Liver (tissue), 8 donors: ENCODE measurements at regions not wholly inside any gene's neighbourhood (a gene's known extent, or its start where the extent isn't known, plus 50 kb on each side); places are given as distances from the start of the nearest gene placed in this dataset.

Experiments used
- DNase-seq: peaks from one replicate; pipeline ENCODE4 v3.0.0-alpha.2; 2017; ENCODE audit warnings: low spot score
- H3K27ac ChIP-seq, 2 donors: one replicate each; pipeline ENCODE4 v1.7.0; 2013; ENCODE audit warnings: inconsistent platforms in 2 of 2, low read length in 2 of 2, control low read depth in 1 of 2, low read depth in 1 of 2, mild to moderate bottlenecking in 1 of 2
- H3K27me3 ChIP-seq, 4 donors: one replicate each; pipeline versions ENCODE4 v1.6.1 to v1.7.0; 2013; ENCODE audit warnings: low read length in 3 of 4, inconsistent platforms in 1 of 4, mild to moderate bottlenecking in 1 of 4, moderate library complexity in 1 of 4; ENCODE audit not compliant: control insufficient read depth in 4 of 4, insufficient read depth in 4 of 4
- H3K36me3 ChIP-seq, 4 donors: one replicate each; pipeline versions ENCODE4 v1.6.1 to v1.7.0; 2013; ENCODE audit warnings: low read length in 3 of 4, mild to moderate bottlenecking in 3 of 4, low read depth in 1 of 4, moderate library complexity in 1 of 4; ENCODE audit not compliant: control insufficient read depth in 4 of 4, insufficient read depth in 3 of 4
- H3K4me1 ChIP-seq, 4 donors: one replicate each; pipeline versions ENCODE4 v1.6.1 to v1.7.0; 2013; ENCODE audit warnings: low read length in 3 of 4, mild to moderate bottlenecking in 3 of 4, moderate library complexity in 1 of 4; ENCODE audit not compliant: control insufficient read depth in 4 of 4, insufficient read depth in 4 of 4
- H3K4me3 ChIP-seq, 3 donors: one replicate each; pipeline versions ENCODE4 v1.6.1 to v1.7.0; 2013; ENCODE audit warnings: low read length in 3 of 3, control low read depth in 1 of 3, low read depth in 1 of 3, mild to moderate bottlenecking in 1 of 3
- H3K9ac ChIP-seq, 2 donors: one replicate each; pipeline ENCODE4 v1.7.0; 2013; ENCODE audit warnings: low read length in 2 of 2, mild to moderate bottlenecking in 2 of 2, moderate library complexity in 2 of 2, control low read depth in 1 of 2, low read depth in 1 of 2
- H3K9me3 ChIP-seq, 4 donors: one replicate each; pipeline versions ENCODE4 v1.6.1 to v1.7.0; 2013; ENCODE audit warnings: low read length in 3 of 4; ENCODE audit not compliant: control insufficient read depth in 4 of 4
- EGR1 ChIP-seq, 2 donors: IDR thresholded peaks; 2 replicates each; pipeline ENCODE4 v1.6.1; 2016 to 2018; ENCODE audit warnings: antibody characterized with exemption in 2 of 2, low read depth in 2 of 2
- FOXA1 ChIP-seq: IDR thresholded peaks from 2 replicates; pipeline ENCODE4 v1.6.1; 2016; ENCODE audit warnings: antibody characterized with exemption
- FOXA2 ChIP-seq: IDR thresholded peaks from 2 replicates; pipeline ENCODE4 v1.6.1; 2016; ENCODE audit warnings: antibody characterized with exemption
- GABPA ChIP-seq, 2 donors: IDR thresholded peaks in 1 of 2; conservative IDR thresholded peaks in 1 of 2; 2 replicates each; pipeline ENCODE4 v1.6.1; 2016; ENCODE audit warnings: antibody characterized with exemption in 2 of 2, mild to moderate bottlenecking in 1 of 2, moderate library complexity in 1 of 2
- HNF4A ChIP-seq, 2 donors: conservative IDR thresholded peaks; 2 replicates each; pipeline ENCODE4 v1.6.1; 2016; ENCODE audit warnings: antibody characterized with exemption in 2 of 2, mild to moderate bottlenecking in 2 of 2
- HNF4G ChIP-seq: IDR thresholded peaks from 2 replicates; pipeline ENCODE4 v1.6.1; 2016; ENCODE audit warnings: antibody characterized with exemption
- JUND ChIP-seq, 2 donors: IDR thresholded peaks; 2 replicates each; pipeline ENCODE4 v1.6.1; 2016; ENCODE audit warnings: antibody characterized with exemption in 2 of 2
- NR2F2 ChIP-seq: IDR thresholded peaks from 2 replicates; pipeline ENCODE4 v1.6.1; 2016; ENCODE audit warnings: antibody characterized with exemption
- RAD21 ChIP-seq, 2 donors: IDR thresholded peaks; 2 replicates each; pipeline ENCODE4 v1.6.1; 2016; ENCODE audit warnings: antibody characterized with exemption in 2 of 2, mild to moderate bottlenecking in 2 of 2
- RXRA ChIP-seq, 2 donors: IDR thresholded peaks; 2 replicates each; pipeline ENCODE4 v1.6.1; 2017 to 2018; ENCODE audit warnings: antibody characterized with exemption in 2 of 2, mild to moderate bottlenecking in 1 of 2
- SP1 ChIP-seq: IDR thresholded peaks from 2 replicates; pipeline ENCODE4 v1.6.1; 2018; ENCODE audit warnings: antibody characterized with exemption, mild to moderate bottlenecking
- TAF1 ChIP-seq: conservative IDR thresholded peaks from 2 replicates; pipeline ENCODE4 v1.6.1; 2016; ENCODE audit warnings: antibody characterized with exemption, mild to moderate bottlenecking
- YY1 ChIP-seq: IDR thresholded peaks from 2 replicates; pipeline ENCODE4 v1.6.1; 2016; ENCODE audit warnings: antibody characterized with exemption, mild to moderate bottlenecking
- whole genome bisulfite sequencing: extraction: QIAGEN DNeasy Blood & Tissue Kit; methylation state at CpG from one replicate; pipeline ENCODE4 v1.1.7; 2013; 5-methylcytosine and 5-hydroxymethylcytosine counted together
- TF ChIP-seq, protein P1 (sequence below): IDR thresholded peaks from 2 replicates; pipeline ENCODE4 v1.6.1; 2016; ENCODE audit warnings: antibody characterized with exemption
- TF ChIP-seq, protein P2 (sequence below): IDR thresholded peaks from 2 replicates; pipeline ENCODE4 v1.6.1; 2016; ENCODE audit warnings: antibody characterized with exemption
- TF ChIP-seq, protein P3 (sequence below): fragments of 150-350 bp; IDR thresholded peaks from 2 replicates; pipeline ENCODE4 v1.5.1; 2017; ENCODE audit warnings: improper control_type of control experiment, low read depth, low read length; ENCODE audit not compliant: missing input control
- TF ChIP-seq, protein P4 (sequence below): IDR thresholded peaks from 2 replicates; pipeline ENCODE4 v1.6.1; 2016; ENCODE audit warnings: antibody characterized with exemption, mild to moderate bottlenecking
- donor health status: healthy.
- donor health status: healthy.
- donor health status: healthy.
- donor health status: healthy.
- donor health status: healthy.

DNA sequence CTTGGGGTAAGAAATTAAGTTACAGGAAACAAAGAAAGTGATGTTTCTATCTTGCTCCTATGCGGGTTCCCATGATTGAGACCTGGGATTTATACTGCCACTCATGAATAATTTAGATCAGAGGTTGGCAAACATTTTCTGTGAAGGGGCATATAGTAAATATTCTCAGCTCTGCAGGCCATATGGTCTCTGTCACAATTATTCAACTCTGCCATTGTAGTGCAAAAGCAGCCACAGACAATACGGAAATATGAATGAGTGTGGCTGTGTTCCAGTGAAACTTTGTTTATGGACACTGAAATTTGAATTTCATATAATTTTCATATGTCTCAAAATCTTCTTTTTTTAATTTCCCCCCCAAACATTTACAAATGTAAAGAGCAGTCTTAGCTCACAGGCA lies 127.2 kb downstream of the FOXD2 start:
- Histone ChIP-seq H3K4me3 (no peak overlapping the region), H3K4me1 (peaks cover 0 to 7% (median 5%) of the 10 kb centered on the region in 4 donors), H3K27me3 (no peaks in the 10 kb centered on the region), H3K36me3 (no peaks in the 10 kb centered on the region), H3K9ac (no peak overlapping the region), H3K9me3 (no peaks in the 10 kb centered on the region), H3K27ac (no peak overlapping the region)
- TF ChIP-seq GABPA (IDR thresholded peaks at IDR 0.05 in 1 of 2, conservative IDR thresholded peaks at IDR 0.05 in 1 of 2) (no peak), SP1 (no peak), RXRA (IDR thresholded peaks at IDR 0.05) (no peak), NR2F2 (no peak), RAD21 (IDR thresholded peaks at IDR 0.05) (no peak), EGR1 (IDR thresholded peaks at IDR 0.05; ENCODE audit: low read depth in 2 of 2) (no peak), YY1 (no peak), HNF4A (conservative IDR thresholded peaks at IDR 0.05) (no peak), TAF1 (no peak), FOXA2 (no peak), JUND (IDR thresholded peaks at IDR 0.05) (no peak)
- TF ChIP-seq, protein P1, sequence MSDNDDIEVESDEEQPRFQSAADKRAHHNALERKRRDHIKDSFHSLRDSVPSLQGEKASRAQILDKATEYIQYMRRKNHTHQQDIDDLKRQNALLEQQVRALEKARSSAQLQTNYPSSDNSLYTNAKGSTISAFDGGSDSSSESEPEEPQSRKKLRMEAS = no peak
- TF ChIP-seq, protein P2, sequence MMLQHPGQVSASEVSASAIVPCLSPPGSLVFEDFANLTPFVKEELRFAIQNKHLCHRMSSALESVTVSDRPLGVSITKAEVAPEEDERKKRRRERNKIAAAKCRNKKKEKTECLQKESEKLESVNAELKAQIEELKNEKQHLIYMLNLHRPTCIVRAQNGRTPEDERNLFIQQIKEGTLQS = no peak
- TF ChIP-seq, protein P3, sequence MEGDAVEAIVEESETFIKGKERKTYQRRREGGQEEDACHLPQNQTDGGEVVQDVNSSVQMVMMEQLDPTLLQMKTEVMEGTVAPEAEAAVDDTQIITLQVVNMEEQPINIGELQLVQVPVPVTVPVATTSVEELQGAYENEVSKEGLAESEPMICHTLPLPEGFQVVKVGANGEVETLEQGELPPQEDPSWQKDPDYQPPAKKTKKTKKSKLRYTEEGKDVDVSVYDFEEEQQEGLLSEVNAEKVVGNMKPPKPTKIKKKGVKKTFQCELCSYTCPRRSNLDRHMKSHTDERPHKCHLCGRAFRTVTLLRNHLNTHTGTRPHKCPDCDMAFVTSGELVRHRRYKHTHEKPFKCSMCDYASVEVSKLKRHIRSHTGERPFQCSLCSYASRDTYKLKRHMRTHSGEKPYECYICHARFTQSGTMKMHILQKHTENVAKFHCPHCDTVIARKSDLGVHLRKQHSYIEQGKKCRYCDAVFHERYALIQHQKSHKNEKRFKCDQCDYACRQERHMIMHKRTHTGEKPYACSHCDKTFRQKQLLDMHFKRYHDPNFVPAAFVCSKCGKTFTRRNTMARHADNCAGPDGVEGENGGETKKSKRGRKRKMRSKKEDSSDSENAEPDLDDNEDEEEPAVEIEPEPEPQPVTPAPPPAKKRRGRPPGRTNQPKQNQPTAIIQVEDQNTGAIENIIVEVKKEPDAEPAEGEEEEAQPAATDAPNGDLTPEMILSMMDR = no peak
- 93% methylated on average over 2 of the region's 2 CpGs for WGBS
- no peak for DNase-seq

DNA sequence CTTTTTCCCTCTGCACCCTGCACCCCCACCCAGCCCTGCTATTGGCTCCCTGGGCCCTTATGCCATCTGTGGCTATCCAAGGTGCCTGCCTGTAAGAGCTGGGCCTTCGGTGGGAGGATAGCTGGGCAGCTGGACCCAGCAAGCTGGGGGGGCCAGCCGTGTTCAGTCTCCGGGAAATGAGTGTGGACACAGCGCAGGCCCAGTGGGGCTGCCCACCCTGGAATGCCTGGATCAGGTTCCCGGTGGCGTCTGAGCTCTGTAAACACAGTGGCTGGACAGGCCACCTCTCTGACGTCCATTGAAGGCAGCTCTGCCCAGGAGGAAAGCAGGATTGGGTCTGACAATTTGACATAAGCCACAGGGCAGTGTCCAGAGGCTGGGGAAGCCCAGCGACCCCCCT lies 127.8 kb downstream of the FOXD2 start:
- no peak for TF ChIP-seq YY1
- TF ChIP-seq EGR1 (IDR thresholded peaks at IDR 0.05; ENCODE audit: low read depth in 2 of 2) = no peak
- TF ChIP-seq FOXA2 = no peak
- no peak for TF ChIP-seq SP1
- TF ChIP-seq, protein P3 = no peak
- TF ChIP-seq HNF4A (conservative IDR thresholded peaks at IDR 0.05) = no peak
- TF ChIP-seq, protein P4, sequence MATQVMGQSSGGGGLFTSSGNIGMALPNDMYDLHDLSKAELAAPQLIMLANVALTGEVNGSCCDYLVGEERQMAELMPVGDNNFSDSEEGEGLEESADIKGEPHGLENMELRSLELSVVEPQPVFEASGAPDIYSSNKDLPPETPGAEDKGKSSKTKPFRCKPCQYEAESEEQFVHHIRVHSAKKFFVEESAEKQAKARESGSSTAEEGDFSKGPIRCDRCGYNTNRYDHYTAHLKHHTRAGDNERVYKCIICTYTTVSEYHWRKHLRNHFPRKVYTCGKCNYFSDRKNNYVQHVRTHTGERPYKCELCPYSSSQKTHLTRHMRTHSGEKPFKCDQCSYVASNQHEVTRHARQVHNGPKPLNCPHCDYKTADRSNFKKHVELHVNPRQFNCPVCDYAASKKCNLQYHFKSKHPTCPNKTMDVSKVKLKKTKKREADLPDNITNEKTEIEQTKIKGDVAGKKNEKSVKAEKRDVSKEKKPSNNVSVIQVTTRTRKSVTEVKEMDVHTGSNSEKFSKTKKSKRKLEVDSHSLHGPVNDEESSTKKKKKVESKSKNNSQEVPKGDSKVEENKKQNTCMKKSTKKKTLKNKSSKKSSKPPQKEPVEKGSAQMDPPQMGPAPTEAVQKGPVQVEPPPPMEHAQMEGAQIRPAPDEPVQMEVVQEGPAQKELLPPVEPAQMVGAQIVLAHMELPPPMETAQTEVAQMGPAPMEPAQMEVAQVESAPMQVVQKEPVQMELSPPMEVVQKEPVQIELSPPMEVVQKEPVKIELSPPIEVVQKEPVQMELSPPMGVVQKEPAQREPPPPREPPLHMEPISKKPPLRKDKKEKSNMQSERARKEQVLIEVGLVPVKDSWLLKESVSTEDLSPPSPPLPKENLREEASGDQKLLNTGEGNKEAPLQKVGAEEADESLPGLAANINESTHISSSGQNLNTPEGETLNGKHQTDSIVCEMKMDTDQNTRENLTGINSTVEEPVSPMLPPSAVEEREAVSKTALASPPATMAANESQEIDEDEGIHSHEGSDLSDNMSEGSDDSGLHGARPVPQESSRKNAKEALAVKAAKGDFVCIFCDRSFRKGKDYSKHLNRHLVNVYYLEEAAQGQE = no peak
- no peak for TF ChIP-seq FOXA1
- TF ChIP-seq RXRA (IDR thresholded peaks at IDR 0.05) = no peak
- no peak for TF ChIP-seq HNF4G
- TF ChIP-seq, protein P2 = no peak
- TF ChIP-seq, protein P1 = no peak
- no peak for TF ChIP-seq JUND (IDR thresholded peaks at IDR 0.05)
- TF ChIP-seq GABPA (IDR thresholded peaks at IDR 0.05 in 1 of 2, conservative IDR thresholded peaks at IDR 0.05 in 1 of 2) = no peak
- 79% methylated on average over 8 of the region's 8 CpGs for WGBS
- Histone ChIP-seq H3K9ac (no peak overlapping the region), H3K9me3 (no peaks in the 10 kb centered on the region), H3K27ac (no peak overlapping the region), H3K4me1 (peaks cover 0 to 4% (median under 1%) of the 10 kb centered on the region in 4 donors), H3K36me3 (no peaks in the 10 kb centered on the region), H3K4me3 (no peak overlapping the region), H3K27me3 (no peaks in the 10 kb centered on the region)
- no peak for DNase-seq
